Endothelial cell of umbilical vein (primary cell): ENCODE measurements at regions not wholly inside any gene's neighbourhood (a gene's known extent, or its start where the extent isn't known, plus 50 kb on each side); places are given as distances from the start of the nearest gene placed in this dataset.

Experiments used
- BruUV-seq: library from RNA; stranded (reverse); fragments of 400-500 nt; replicated peaks from 2 replicates; lab custom pipeline; 2021; lab: Mats Ljungman, UMichigan
- CTCF ChIA-PET: fragments of 300-600, 350-600 bp; sonication (Branson Sonifier 250); formaldehyde crosslinking; loops from one replicate; lab custom pipeline; 2021; ENCODE audit warnings: antibody characterized with exemption, inconsistent platforms; lab: Charles Lee
- POLR2A ChIA-PET: fragments of 300-600, 350-600 bp; sonication (Branson Sonifier 250); formaldehyde crosslinking; loops from one replicate; lab custom pipeline; 2021; ENCODE audit warnings: antibody characterized with exemption, inconsistent platforms; lab: Charles Lee
- DNase-seq: peaks from one replicate; pipeline ENCODE4 v3.0.0-alpha.2; 2011; ENCODE audit warnings: low read depth, low spot score
- FAIRE-seq: peaks from 2 replicates; lab custom pipeline; 2011; peaks lifted over from hg19 to GRCh38; lab: Jason Lieb, UNC
- H2AFZ ChIP-seq: 2 replicates; pipeline ENCODE4 v1.6.0; 2012; ENCODE audit warnings: low read depth, low read length, control low read depth, inconsistent platforms
- H3K27ac ChIP-seq: 2 replicates; pipeline ENCODE4 v1.5.1; 2011; ENCODE audit warnings: low read depth, mild to moderate bottlenecking, control low read depth, low read length, moderate library complexity; ENCODE audit not compliant: insufficient read depth
- H3K27me3 ChIP-seq, 2 experiments: 2 replicates each; pipeline versions ENCODE4 v1.6.0 to v1.6.1; 2011; ENCODE audit warnings: low read length in 2 of 2, mixed read lengths in 1 of 2; ENCODE audit not compliant: control insufficient read depth in 2 of 2, insufficient read depth in 2 of 2
- H3K36me3 ChIP-seq, 2 experiments: 2 replicates in 1 of 2; 3 replicates in 1 of 2; pipeline ENCODE4 v1.5.1; 2011; ENCODE audit warnings: low read length in 2 of 2, mild to moderate bottlenecking in 1 of 2, moderate library complexity in 1 of 2; ENCODE audit not compliant: control insufficient read depth in 2 of 2, insufficient read depth in 2 of 2; ENCODE audit errors: extremely low read depth in 1 of 2
- H3K4me1 ChIP-seq: 3 replicates; pipeline ENCODE4 v1.5.1; 2011; ENCODE audit warnings: mild to moderate bottlenecking, low read length; ENCODE audit not compliant: control insufficient read depth, insufficient read depth; ENCODE audit errors: extremely low read depth
- H3K4me2 ChIP-seq: 2 replicates; pipeline ENCODE4 v1.6.1; 2011; ENCODE audit warnings: low read length, control low read depth, mixed read lengths; ENCODE audit not compliant: insufficient read depth
- H3K4me3 ChIP-seq, 3 experiments: fragments of 200-600 bp in 1 of 3; sonication (generic), shearing (Covaris generic) in 1 of 3; replicated peaks in 1 of 3; 2 replicates each; pipeline ENCODE4 v1.5.1; 2011 to 2016; ENCODE audit warnings: control low read depth in 3 of 3, low read length in 3 of 3, mild to moderate bottlenecking in 2 of 3, inconsistent platforms in 1 of 3, low read depth in 1 of 3, moderate library complexity in 1 of 3; ENCODE audit not compliant: insufficient read depth in 1 of 3
- H3K79me2 ChIP-seq: 2 replicates; pipeline ENCODE4 v1.6.0; 2012; ENCODE audit warnings: low read length, inconsistent platforms; ENCODE audit not compliant: control insufficient read depth, insufficient read depth
- H3K9ac ChIP-seq: replicated peaks from 2 replicates; pipeline ENCODE3; 2011; ENCODE audit warnings: low read length, control low read depth; ENCODE audit not compliant: insufficient read depth; ENCODE audit errors: extremely low read depth
- H3K9me1 ChIP-seq: replicated peaks from 3 replicates; pipeline ENCODE4 v1.6.0; 2011; ENCODE audit warnings: mild to moderate bottlenecking, low read length; ENCODE audit not compliant: control insufficient read depth, insufficient read depth; ENCODE audit errors: extremely low read depth
- H3K9me3 ChIP-seq: replicated peaks from 2 replicates; pipeline ENCODE4 v1.5.1; 2012; ENCODE audit warnings: low read length, inconsistent platforms; ENCODE audit not compliant: control insufficient read depth, insufficient read depth
- H4K20me1 ChIP-seq: replicated peaks from 2 replicates; pipeline ENCODE3; 2011; ENCODE audit warnings: mild to moderate bottlenecking, low read length; ENCODE audit not compliant: control insufficient read depth, insufficient read depth; ENCODE audit errors: extremely low read depth
- EZH2 ChIP-seq: IDR thresholded peaks from 2 replicates; pipeline ENCODE4 v1.6.1; 2012; ENCODE audit warnings: borderline replicate concordance, low read depth, mild to moderate bottlenecking, moderate library complexity, low read length, inconsistent platforms; ENCODE audit not compliant: severe bottlenecking
- FOS ChIP-seq: IDR thresholded peaks from 2 replicates; pipeline ENCODE4 v1.6.1; 2011; ENCODE audit warnings: mild to moderate bottlenecking, low read length, moderate library complexity, borderline replicate concordance; ENCODE audit not compliant: insufficient read depth
- GATA2 ChIP-seq: IDR thresholded peaks from 2 replicates; pipeline ENCODE4 v1.7.0; 2011; ENCODE audit warnings: low read depth, mild to moderate bottlenecking, moderate library complexity, mixed read lengths, low read length; ENCODE audit not compliant: insufficient read length, insufficient read depth
- JUN ChIP-seq: IDR thresholded peaks from 2 replicates; pipeline ENCODE4 v1.6.1; 2011; ENCODE audit warnings: borderline replicate concordance, low read depth; ENCODE audit not compliant: insufficient read length, insufficient read depth
- MYC ChIP-seq: IDR thresholded peaks from one replicate; pipeline ENCODE4 v1.6.1; 2011; ENCODE audit warnings: mild to moderate bottlenecking, low read depth, low read length
- POLR2A ChIP-seq: IDR thresholded peaks from 2 replicates; pipeline ENCODE4 v1.6.1; 2012; ENCODE audit warnings: low read depth, mild to moderate bottlenecking, control low read depth, low read length
- POLR2AphosphoS5 ChIP-seq: IDR thresholded peaks from 2 replicates; pipeline ENCODE4 v1.6.1; 2012; ENCODE audit warnings: low read depth, mild to moderate bottlenecking, control low read depth, low read length, moderate library complexity; ENCODE audit not compliant: insufficient read depth
- dilution Hi-C: fragments of 300-500 bp; cut with MboI; formaldehyde crosslinking; loops from one replicate; pipeline ENCODE4 v1.15.0; 2019; ENCODE audit warnings: low sequenced_read_pairs; ENCODE audit not compliant: extremely low pct_ligation_motif_present
- intact Hi-C: fragments of 100-400 bp; cut with micrococcal nuclease; formaldehyde crosslinking; loops from one replicate; pipeline ENCODE4 v1.10.0; 2022
- TF ChIP-seq, protein P1 (sequence below): IDR thresholded peaks from 2 replicates; pipeline ENCODE4 v1.6.1; 2011; ENCODE audit not compliant: insufficient read depth, insufficient read length
- TF ChIP-seq, protein P2 (sequence below), 2 donors: IDR thresholded peaks; 1 replicate in 1 of 2; 2 replicates in 1 of 2; pipeline ENCODE4 v1.5.1; 2011; ENCODE audit warnings: low read length in 2 of 2, mild to moderate bottlenecking in 2 of 2, moderate library complexity in 2 of 2, control low read depth in 1 of 2, inconsistent platforms in 1 of 2, low read depth in 1 of 2; ENCODE audit not compliant: insufficient read depth in 1 of 2; ENCODE audit errors: extremely low read depth in 1 of 2

DNA sequence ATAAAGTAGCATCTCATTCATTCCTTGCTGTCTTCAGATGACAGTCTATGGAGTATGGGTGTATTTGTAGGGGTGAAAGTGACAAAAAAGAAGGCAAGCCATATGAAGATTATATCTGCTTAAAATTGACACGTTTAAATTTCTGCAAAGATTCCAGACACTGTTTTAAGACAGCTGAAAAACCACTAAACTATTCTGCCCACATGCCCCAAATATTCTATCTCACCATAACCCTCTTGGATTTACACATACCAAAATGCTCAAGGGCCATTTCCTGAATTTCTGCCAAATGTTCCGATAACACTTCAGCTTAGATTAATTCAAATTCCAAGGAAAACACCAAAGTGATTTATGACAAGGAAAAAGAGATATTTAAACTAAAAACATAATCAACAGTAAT is 99.9 kb upstream of the IL6 start:
- Histone ChIP-seq H3K36me3 (no peaks in the 10 kb centered on the region), H4K20me1 (no peaks in the 10 kb centered on the region), H3K27ac (no peak overlapping the region), H3K27me3 (no peaks in the 10 kb centered on the region), H2AFZ (peak overlapping the region; percentile 8), H3K4me3 (no peak overlapping the region), H3K9me1 (no peaks in the 10 kb centered on the region), H3K79me2 (no peaks in the 10 kb centered on the region), H3K4me2 (peak overlapping the region; percentile 12), H3K4me1 (peaks cover 22% of the 10 kb centered on the region), H3K9me3 (no peaks in the 10 kb centered on the region), H3K9ac (no peak overlapping the region)
- peak; percentile 61 for FAIRE-seq
- BruUV-seq, result no TSS peak
- TF ChIP-seq POLR2A (no peak), EZH2 (no peak), JUN (no peak), GATA2 (no peak), FOS (no peak), MYC (no peak), POLR2AphosphoS5 (no peak)
- TF ChIP-seq, protein P1, sequence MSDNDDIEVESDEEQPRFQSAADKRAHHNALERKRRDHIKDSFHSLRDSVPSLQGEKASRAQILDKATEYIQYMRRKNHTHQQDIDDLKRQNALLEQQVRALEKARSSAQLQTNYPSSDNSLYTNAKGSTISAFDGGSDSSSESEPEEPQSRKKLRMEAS, result no peak
- TF ChIP-seq, protein P2, sequence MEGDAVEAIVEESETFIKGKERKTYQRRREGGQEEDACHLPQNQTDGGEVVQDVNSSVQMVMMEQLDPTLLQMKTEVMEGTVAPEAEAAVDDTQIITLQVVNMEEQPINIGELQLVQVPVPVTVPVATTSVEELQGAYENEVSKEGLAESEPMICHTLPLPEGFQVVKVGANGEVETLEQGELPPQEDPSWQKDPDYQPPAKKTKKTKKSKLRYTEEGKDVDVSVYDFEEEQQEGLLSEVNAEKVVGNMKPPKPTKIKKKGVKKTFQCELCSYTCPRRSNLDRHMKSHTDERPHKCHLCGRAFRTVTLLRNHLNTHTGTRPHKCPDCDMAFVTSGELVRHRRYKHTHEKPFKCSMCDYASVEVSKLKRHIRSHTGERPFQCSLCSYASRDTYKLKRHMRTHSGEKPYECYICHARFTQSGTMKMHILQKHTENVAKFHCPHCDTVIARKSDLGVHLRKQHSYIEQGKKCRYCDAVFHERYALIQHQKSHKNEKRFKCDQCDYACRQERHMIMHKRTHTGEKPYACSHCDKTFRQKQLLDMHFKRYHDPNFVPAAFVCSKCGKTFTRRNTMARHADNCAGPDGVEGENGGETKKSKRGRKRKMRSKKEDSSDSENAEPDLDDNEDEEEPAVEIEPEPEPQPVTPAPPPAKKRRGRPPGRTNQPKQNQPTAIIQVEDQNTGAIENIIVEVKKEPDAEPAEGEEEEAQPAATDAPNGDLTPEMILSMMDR (IDR thresholded peaks at IDR 0.05; ENCODE audit: extremely low read depth in 1 of 2, insufficient read depth in 1 of 2, low read depth in 1 of 2, low read length in 2 of 2), result no peak
- intact Hi-C loops (no loop called here), dilution Hi-C loops (no loop called here)
- CTCF ChIA-PET, result interaction anchor here (1.4 to 1.6 kb wide), 2 partner anchors 12 to 101 kb away, joined by 3 to 4 read pairs; no protein-coding TSS in a partner anchor
- DNase-seq, result peak; percentile 59
- POLR2A ChIA-PET, result no interaction called here
